Activated CD8-positive, alpha-beta memory T cell treated with anti-CD3 and anti-CD28 coated beads, Interleukin-2, amount 50 U/mL, for 4 hours (primary cell): ENCODE measurements at regions not wholly inside any gene's neighbourhood (a gene's known extent, or its start where the extent isn't known, plus 50 kb on each side); places are given as distances from the start of the nearest gene placed in this dataset.
"Not testable (repeated sequence)": the region's sequence is repeated elsewhere in the genome, so short reads cannot be mapped to it uniquely, and the experiment has no call there.

ENCODE experiments used
- DNase-seq: peaks from one replicate; pipeline ENCODE4 v3.0.0-alpha.2; 2020

- DNase-seq: no peak
These were observed 649.6 kb downstream of the TNS3 start for GRCh38 chr7:46932306-46932675.

DNA sequence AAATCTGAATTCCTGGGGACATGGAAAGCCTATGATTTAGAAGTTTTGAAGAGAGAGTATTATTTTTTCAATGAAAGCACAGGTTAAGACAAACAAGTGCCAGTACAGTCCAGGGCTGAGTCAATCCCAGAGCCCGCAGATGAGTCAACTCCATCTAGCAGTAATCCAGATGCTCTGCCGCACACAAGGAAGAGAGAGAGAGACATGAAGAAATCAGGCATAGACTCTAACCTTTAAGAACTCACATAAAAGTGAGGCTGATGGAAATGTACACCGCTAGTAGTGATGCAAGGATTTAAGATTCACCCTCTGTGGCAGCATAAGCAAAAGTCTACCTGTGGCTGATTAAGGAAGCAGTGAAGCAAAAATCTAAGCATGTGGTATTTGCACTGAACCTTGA lies 651.5 kb downstream of the TNS3 start:
- no peak for DNase-seq

- DNase-seq: no peak
These were observed 652.6 kb downstream of the TNS3 start for GRCh38 chr7:46929359-46929758.

DNA sequence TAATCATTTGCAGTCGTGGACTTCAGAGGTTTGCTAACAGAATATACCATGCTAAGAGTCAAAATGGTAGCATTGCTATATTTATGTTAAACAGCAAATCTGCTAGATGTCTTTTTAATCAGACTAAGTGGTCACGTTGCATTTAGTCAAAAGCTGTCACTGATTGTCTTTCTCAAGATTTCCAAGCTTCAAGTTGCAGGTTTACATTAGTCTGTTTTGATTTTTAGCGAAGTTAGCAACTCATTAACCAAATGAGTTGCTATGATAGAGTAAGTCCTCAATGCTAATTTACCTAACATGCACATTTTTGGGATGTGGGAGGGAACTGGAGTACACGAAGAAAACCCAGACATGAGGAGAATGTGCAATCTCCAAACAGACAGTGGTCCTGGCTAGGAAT lies 653.2 kb downstream of the TNS3 start:
- no peak for DNase-seq

DNA sequence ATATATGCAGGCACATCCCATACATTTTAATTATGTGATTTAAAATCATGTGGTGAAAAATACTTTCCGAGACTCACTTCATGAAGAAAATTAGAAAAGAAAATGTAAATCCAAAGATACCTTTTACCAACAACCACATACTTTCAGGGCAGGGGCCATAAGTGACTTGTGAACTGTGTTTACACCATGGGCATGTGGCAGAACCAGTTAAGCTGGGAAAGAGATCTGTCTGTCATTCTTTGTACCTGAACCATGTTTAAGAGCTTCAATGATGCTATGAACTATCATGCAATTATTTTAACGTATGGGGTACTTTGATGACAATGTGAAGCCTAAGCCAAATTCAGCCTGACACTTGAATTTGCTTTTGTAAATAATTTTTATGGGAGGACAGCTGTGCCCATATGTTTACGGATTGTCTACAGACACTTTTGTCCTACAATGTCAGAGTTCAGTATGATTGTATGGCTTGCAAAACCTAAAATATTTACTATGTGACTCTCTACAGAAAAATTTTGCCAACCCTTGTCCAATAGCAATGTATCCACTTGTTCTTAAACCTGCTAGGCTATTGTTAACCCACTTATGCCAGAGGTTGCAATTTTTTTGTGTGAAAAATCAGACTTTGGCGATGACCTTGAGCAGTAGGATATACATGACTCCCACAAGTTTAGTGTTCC lies 654.6 kb downstream of the TNS3 start:
- no peak for DNase-seq

- no peak for DNase-seq
These were observed 665.3 kb downstream of the TNS3 start for GRCh38 chr7:46916581-46916980.

GRCh38 chr7:46912692-46913091 lies 669.2 kb downstream of the TNS3 start:
- DNase-seq: no peak

DNA sequence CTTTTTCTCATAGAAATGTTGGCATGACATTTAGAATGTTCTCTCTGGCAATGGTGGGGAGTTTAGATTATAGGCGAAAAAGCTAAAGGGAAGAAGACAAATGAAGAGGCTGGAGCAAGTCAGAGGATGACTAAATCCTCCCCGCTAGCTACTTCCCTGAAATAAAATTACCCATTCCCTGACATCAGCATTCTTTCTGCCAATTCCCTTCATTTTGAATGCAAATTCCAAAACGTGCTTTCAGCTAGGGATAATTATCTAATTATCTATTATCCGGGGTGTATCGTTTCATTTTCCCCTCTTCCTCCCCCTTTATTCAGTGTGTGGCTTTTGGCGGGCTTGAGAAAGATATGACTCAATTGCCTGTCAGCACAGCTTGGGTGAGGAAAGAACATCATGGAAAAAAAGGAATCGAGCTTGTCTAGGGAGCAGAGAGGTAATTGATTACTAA lies 672.3 kb downstream of the TNS3 start:
- no peak for DNase-seq

DNA sequence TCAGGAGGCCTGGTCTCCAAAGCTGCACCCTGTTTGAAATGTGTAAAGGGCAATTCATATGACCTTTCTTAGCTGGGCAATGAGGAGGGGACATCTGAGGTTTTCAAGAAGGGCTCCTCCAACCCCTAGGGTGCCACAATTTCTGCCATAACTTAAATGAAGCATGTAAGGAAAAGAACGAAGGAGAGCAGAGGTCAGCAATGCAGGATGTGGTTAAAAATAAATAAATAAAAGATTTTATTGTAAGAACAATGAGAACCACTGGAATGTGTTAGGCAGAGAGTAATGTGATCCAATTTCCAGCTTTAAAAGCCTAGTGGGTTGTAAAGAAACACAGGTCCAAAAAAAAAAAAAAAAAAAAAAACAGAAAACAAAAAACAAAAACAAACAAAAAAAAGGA lies 673.1 kb downstream of the TNS3 start:
- DNase-seq: no peak

- DNase-seq: not testable (repeated sequence)
These were observed 677.4 kb downstream of the TNS3 start for GRCh38 chr7:46904523-46904922.

DNA sequence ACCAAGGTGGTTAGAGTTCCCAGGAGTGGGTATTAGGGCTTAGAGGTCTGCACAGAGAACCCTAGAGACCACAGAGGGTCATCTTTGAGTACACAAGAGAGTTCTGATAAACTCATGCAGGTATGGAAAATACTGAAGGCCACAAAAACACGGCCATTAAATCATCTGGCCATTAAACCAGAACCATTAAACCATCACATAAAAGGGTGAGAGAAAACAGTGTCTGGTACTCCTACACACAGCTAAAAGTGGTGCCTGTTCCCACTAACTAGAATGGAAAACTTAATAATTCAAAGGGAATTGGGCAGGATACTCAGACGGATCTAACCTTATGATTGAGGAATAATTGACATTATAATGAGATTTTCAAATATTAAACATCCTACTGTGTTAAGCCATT lies 679.4 kb downstream of the TNS3 start:
- DNase-seq: no peak

GRCh38 chr7:46900312-46901263 lies 681.3 kb downstream of the TNS3 start:
- DNase-seq: no peak

GRCh38 chr7:46897381-46897780 lies 684.5 kb downstream of the TNS3 start:
- DNase-seq: no peak

GRCh38 chr7:46886669-46887374 lies 695.1 kb downstream of the TNS3 start:
- DNase-seq: no peak

GRCh38 chr7:46885167-46885566 lies 696.7 kb downstream of the TNS3 start:
- DNase-seq: no peak

DNA sequence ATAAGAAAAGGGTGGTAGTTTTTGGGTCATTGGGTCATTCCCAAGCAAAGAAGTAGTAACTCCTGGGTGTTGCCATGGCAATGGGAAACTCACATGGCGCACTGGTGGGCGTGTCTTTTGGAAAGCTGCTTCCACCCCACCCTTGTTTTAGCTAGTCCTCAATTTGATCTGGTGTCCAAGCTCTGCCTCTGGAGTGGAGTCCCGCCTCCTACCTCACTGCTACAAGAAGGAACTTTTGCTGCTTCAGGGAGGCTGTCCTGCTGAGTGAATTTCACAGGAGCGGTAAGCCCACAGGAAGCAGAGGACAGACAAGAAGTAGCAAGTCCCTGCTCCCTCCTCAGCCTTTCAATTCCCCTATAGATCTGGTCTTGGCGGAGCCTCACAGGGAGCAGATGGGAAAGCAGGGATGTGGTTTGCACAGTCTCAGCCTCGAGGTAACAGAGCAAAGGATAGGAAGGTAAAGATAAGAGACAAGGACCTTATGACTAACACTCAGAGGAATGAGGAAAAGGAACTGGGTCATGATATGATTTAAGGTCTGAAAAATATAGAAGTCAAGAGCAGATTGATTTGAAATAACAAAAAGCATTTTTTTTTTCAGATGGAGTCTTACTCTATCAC lies 700.3 kb downstream of the TNS3 start:
- no peak for DNase-seq

DNA sequence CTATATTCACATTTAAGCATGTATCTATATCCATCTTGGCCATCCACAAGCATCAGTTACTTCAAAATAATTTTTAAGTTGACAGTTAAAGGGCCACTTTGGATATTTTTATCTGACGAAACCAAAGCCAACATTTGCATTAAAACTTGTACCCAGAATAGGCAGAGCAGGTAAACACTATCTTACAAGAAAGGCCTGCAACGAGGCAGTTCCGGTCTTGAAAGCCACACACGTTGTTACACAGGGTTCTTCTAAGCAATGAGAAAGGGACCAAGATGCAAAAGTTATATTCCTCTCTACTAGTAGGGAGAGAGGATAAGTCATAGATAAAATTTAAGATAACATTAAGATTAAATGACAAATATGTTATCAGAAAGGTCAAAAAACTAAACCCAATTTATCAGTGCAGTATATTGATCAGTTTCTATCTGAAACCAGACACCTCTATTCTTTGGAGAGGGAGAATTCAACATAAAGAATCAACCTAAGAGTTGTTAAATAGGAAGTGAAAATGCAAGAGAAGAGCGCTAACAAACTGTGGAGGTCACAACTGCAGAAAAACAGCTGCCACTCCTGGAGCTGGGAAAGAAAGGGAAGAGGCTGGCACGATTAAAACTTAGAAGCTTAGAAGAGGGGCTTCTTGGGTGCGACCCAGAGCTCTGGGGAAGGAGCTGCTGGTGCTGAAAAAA lies 701.3 kb downstream of the TNS3 start:
- no peak for DNase-seq

GRCh38 chr7:46879783-46880182 lies 702.1 kb downstream of the TNS3 start:
- no peak for DNase-seq

DNA sequence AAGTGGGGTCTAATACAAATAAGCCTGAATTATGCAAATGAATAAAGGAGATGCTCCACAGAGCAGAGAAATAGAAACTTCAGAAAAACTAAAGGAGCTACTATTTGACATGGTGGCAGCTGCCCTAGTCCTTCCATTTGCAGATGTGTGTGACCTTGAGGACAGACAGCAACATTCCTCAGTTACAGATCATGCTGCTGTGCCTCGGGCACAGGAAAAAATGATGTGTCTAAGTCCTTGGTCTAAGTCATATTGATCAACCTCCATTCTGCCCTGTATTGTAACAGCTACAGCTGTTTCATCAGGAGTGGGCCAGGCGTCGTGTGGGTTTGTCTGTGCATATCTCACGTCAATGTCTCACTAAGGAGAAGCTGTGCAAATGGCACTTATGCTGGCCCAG lies 710.4 kb downstream of the TNS3 start:
- no peak for DNase-seq

- DNase-seq: no peak
These were observed 717.2 kb downstream of the TNS3 start for GRCh38 chr7:46864716-46865115.

DNA sequence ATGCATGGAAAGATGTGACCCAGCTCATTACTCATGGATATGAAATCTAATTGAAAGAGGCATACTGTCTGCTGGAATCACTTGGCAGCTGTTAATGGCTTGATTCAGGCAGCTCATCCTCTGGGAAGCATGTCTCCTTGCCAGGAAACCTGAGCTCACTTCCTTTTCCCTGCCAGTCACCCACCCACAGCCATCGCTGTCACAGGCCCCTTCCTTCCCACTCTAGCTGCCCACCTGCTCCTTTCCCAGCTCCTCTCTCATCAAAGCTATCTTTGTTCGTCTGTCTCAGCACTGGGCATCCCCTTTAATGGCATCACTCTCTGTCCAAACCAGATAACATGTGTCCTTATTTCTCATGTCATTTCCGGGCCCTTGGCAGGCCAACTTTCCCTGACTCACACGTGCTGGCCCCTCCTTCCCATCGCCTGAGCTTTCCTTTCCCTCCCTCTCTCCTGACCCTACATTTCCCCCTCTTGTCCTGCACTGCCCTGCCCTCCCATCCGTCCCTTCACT lies 721.9 kb downstream of the TNS3 start:
- no peak for DNase-seq

DNA sequence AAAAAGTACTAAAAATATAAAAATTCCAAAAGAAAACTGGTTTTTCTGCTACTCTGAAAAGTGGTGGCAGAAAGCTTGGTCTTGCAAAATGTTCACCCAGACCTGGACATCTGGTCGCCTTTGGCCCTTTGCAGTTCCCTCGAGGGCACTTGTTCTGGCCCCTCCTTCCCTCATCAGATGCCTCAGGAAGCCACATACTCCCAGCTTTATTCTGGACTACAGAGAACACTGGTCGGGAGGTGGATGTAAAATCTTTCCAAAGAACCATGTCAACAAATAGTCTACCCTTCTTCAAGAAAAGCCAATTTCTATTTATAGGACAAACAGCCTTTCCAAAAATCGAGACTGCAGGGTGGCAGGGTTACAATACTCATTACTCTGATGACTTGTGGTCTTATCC lies 726.1 kb downstream of the TNS3 start:
- DNase-seq: no peak
